ENCODE measurements at regions not wholly inside any gene's neighbourhood (a gene's known extent, or its start where the extent isn't known, plus 50 kb on each side); places are given as distances from the start of the nearest gene placed in this dataset.

GRCh38 chr14:101220921-101221510, 317.5 kb upstream of the RTL1 start:
- no peak for DNase-seq

- DNase-seq: no peak
These were observed 318.1 kb upstream of the RTL1 start for GRCh38 chr14:101221549-101222160.

- no peak for DNase-seq
These were observed 319.0 kb upstream of the RTL1 start for GRCh38 chr14:101222362-101223070.

GRCh38 chr14:101223127-101223526, 319.6 kb upstream of the RTL1 start:
- DNase-seq: peak; percentile 83

GRCh38 chr14:101223561-101224162, 320.1 kb upstream of the RTL1 start:
- DNase-seq: no peak

- DNase-seq: peak; percentile 67
These were observed 321.0 kb upstream of the RTL1 start for GRCh38 chr14:101224356-101225156.

- DNase-seq: peak; percentile 35
These were observed 321.9 kb upstream of the RTL1 start for GRCh38 chr14:101225157-101226152.

GRCh38 chr14:101226265-101226602, 322.7 kb upstream of the RTL1 start:
- DNase-seq: no peak

GRCh38 chr14:101226603-101227425, 323.3 kb upstream of the RTL1 start:
- peak; percentile 7 for DNase-seq

- DNase-seq: no peak
These were observed 324.4 kb upstream of the RTL1 start for GRCh38 chr14:101227611-101228594.

GRCh38 chr14:101228949-101229541, 325.5 kb upstream of the RTL1 start:
- no peak for DNase-seq

GRCh38 chr14:101229666-101230065, 326.1 kb upstream of the RTL1 start:
- no peak for DNase-seq

GRCh38 chr14:101230161-101230850, 326.8 kb upstream of the RTL1 start:
- DNase-seq: no peak

GRCh38 chr14:101230851-101231550, 327.5 kb upstream of the RTL1 start:
- no peak for DNase-seq

- no peak for DNase-seq
These were observed 328.3 kb upstream of the RTL1 start for GRCh38 chr14:101231828-101232227.

- DNase-seq: no peak
These were observed 328.8 kb upstream of the DIO3 start for GRCh38 chr14:101232340-101233020.

- no peak for DNase-seq
These were observed 328.3 kb upstream of the DIO3 start for GRCh38 chr14:101233021-101233366.

Data from NCI-H1092 treated with DMSO at 0.1 percent for 48 hours (cell line).